ENCODE measurements at regions not wholly inside any gene's neighbourhood (a gene's known extent, or its start where the extent isn't known, plus 50 kb on each side); places are given as distances from the start of the nearest gene placed in this dataset.

GRCh38 chr13:65841156-65841555, 1389.0 kb downstream of the PCDH9 start:
- BruUV-seq (replicated peaks): no TSS peak
- Histone ChIP-seq H4K8ac (ENCODE audit: low read depth in 2 of 2, low read length in 2 of 2) (no peak overlapping the region), H2BK5ac (ENCODE audit: low read depth, low read length, poor library complexity, severe bottlenecking) (no peak overlapping the region), H3K9me3 (ENCODE audit: control insufficient read depth, insufficient read depth, low read length) (no peaks in the 10 kb centered on the region), H3K4me3 (ENCODE audit: insufficient read depth, low read depth, low read length) (no peak overlapping the region), H3K9ac (ENCODE audit: low read depth, low read length) (no peak overlapping the region), H3K9me1 (ENCODE audit: insufficient read depth, low read length) (no peaks in the 10 kb centered on the region), H4K20me1 (ENCODE audit: insufficient read depth, low read length) (no peaks in the 10 kb centered on the region), H2AK9ac (replicated peaks; ENCODE audit: low read depth, low read length, poor library complexity) (no peak overlapping the region), H3K79me1 (ENCODE audit: low read depth in 1 of 2, low read length in 2 of 2) (no peaks in the 10 kb centered on the region), H3K4me2 (ENCODE audit: low read depth, low read length) (no peak overlapping the region), H3K4ac (ENCODE audit: low read depth, low read length) (no peak overlapping the region), H3K36me3 (ENCODE audit: control insufficient read depth, insufficient read depth, low read length) (no peaks in the 10 kb centered on the region), H3K23ac (ENCODE audit: low read depth, low read length) (no peak overlapping the region), H3K27ac (ENCODE audit: insufficient read depth, low read length) (no peak overlapping the region), H2AFZ (replicated peaks; ENCODE audit: low read length, poor library complexity) (no peak overlapping the region), H3K4me1 (ENCODE audit: control insufficient read depth, insufficient read depth, low read length) (no peaks in the 10 kb centered on the region), H2AK5ac (ENCODE audit: low read depth, low read length) (no peak overlapping the region), H4K5ac (ENCODE audit: low read depth, low read length) (no peak overlapping the region), H2BK120ac (ENCODE audit: low read depth, low read length) (no peak overlapping the region), H2BK20ac (ENCODE audit: low read depth, low read length) (no peak overlapping the region), H3K56ac (ENCODE audit: extremely low read depth, insufficient read depth, low read length) (no peak overlapping the region), H3K27me3 (ENCODE audit: control insufficient read depth, insufficient read depth, low read length) (no peaks in the 10 kb centered on the region), H3K18ac (ENCODE audit: low read depth, low read length) (no peak overlapping the region), H4K91ac (ENCODE audit: insufficient read depth, low read depth, low read length) (no peak overlapping the region), H3K14ac (replicated peaks; ENCODE audit: low read depth, low read length) (no peak overlapping the region), H2BK15ac (ENCODE audit: low read depth, low read length) (no peak overlapping the region)
- no peak for TF ChIP-seq SMC3 (IDR thresholded peaks at IDR 0.05; ENCODE audit: low read depth, low read length)
- no peak for TF ChIP-seq CTCF (conservative IDR thresholded peaks at IDR 0.05; ENCODE audit: low read depth, low read length)
- no peak for TF ChIP-seq BHLHE40 (IDR thresholded peaks at IDR 0.05; ENCODE audit: low read depth, low read length)
- TF ChIP-seq RAD21 (IDR thresholded peaks at IDR 0.05; ENCODE audit: low read length): no peak
- no peak for TF ChIP-seq FOS (IDR thresholded peaks at IDR 0.05; ENCODE audit: low read depth, low read length)
- TF ChIP-seq POLR2A (IDR thresholded peaks at IDR 0.05; ENCODE audit: low read depth, low read length): no peak
- TF ChIP-seq RFX5 (IDR thresholded peaks at IDR 0.05; ENCODE audit: low read depth, low read length): no peak
- TF ChIP-seq MXI1 (IDR thresholded peaks at IDR 0.05; ENCODE audit: borderline replicate concordance, low read depth, low read length): no peak
- no peak for TF ChIP-seq NFE2L2 (IDR thresholded peaks at IDR 0.05; ENCODE audit: low read depth, low read length)
- TF ChIP-seq RCOR1 (IDR thresholded peaks at IDR 0.05; ENCODE audit: insufficient replicate concordance, low read length): no peak
- TF ChIP-seq CEBPB (IDR thresholded peaks at IDR 0.05; ENCODE audit: low read depth, low read length): no peak
- ATAC-seq (ENCODE audit: low read depth): no peak
- no CpG with 5 or more reads among the region's 3 CpGs for WGBS, 2 experiments (ENCODE audit: extremely low coverage in 2 of 2, insufficient read length in 1 of 2)
- dilution Hi-C loops (cut with HindIII; ENCODE audit: low sequenced_read_pairs, unreplicated experiment) (no loop called here), in situ Hi-C loops (cut with MboI; ENCODE audit: low sequenced_read_pairs) (no loop called here), intact Hi-C loops (cut with micrococcal nuclease) (no loop called here)
- CTCF ChIA-PET: no interaction called here
- POLR2A ChIA-PET (ENCODE audit: unreplicated experiment): no interaction called here
- no peak for DNase-seq
